ENCODE measurements at regions not wholly inside any gene's neighbourhood (a gene's known extent, or its start where the extent isn't known, plus 50 kb on each side); places are given as distances from the start of the nearest gene placed in this dataset.
"Not testable (repeated sequence)": the region's sequence is repeated elsewhere in the genome, so short reads cannot be mapped to it uniquely, and the experiment has no call there.

GRCh38 chr21:25186273-25186672, 421.0 kb downstream of the MRPL39 start:
- no peaks in the 10 kb centered on the region for H4K20me1 ChIP-seq (ENCODE audit: insufficient read depth)
- no peaks in the 10 kb centered on the region for H3K79me2 ChIP-seq (ENCODE audit: insufficient read depth, low read depth)
- TF ChIP-seq, protein P1, sequence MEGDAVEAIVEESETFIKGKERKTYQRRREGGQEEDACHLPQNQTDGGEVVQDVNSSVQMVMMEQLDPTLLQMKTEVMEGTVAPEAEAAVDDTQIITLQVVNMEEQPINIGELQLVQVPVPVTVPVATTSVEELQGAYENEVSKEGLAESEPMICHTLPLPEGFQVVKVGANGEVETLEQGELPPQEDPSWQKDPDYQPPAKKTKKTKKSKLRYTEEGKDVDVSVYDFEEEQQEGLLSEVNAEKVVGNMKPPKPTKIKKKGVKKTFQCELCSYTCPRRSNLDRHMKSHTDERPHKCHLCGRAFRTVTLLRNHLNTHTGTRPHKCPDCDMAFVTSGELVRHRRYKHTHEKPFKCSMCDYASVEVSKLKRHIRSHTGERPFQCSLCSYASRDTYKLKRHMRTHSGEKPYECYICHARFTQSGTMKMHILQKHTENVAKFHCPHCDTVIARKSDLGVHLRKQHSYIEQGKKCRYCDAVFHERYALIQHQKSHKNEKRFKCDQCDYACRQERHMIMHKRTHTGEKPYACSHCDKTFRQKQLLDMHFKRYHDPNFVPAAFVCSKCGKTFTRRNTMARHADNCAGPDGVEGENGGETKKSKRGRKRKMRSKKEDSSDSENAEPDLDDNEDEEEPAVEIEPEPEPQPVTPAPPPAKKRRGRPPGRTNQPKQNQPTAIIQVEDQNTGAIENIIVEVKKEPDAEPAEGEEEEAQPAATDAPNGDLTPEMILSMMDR (conservative IDR thresholded peaks at IDR 0.05; ENCODE audit: low read depth, low read length) = no peak
- no peaks in the 10 kb centered on the region for H3K4me1 ChIP-seq (ENCODE audit: low read depth, poor library complexity, severe bottlenecking)
- H3K27ac ChIP-seq = no peak overlapping the region
- no peaks in the 10 kb centered on the region for H3K36me3 ChIP-seq (ENCODE audit: insufficient read depth)
- no peak overlapping the region for H3K9ac ChIP-seq
- H3K27me3 ChIP-seq (ENCODE audit: insufficient read depth, low read depth) = no peaks in the 10 kb centered on the region
- no peak overlapping the region for H3K4me2 ChIP-seq
- no peak overlapping the region for H2AFZ ChIP-seq (ENCODE audit: low read depth)
- no peak overlapping the region for H3K4me3 ChIP-seq (IDR thresholded peaks at IDR 0.05; ENCODE audit: insufficient read depth, low read depth, low read length)

DNA sequence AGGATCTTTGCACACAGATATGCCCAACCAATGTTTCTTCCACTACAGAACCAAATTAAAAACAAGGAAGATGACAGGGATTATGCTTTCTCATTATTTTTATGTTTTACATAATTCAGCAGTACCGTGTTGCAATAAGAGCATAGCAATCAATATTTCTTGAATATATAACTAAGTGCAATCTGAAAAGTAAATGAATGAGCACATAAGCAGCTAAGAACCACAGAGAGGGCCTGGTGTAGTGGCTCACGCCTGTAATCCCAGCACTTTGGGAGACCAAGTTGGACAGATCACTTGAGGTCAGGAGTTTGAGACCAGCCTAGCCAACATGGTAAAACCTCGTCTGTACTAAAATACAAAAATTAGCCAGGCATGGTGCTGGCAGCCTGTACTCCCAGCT, 423.7 kb downstream of the MRPL39 start:
- H4K20me1 ChIP-seq (ENCODE audit: insufficient read depth) = no peaks in the 10 kb centered on the region
- no peak overlapping the region for H3K9ac ChIP-seq
- no peaks in the 10 kb centered on the region for H3K4me1 ChIP-seq (ENCODE audit: low read depth, poor library complexity, severe bottlenecking)
- TF ChIP-seq, protein P1 (conservative IDR thresholded peaks at IDR 0.05; ENCODE audit: low read depth, low read length) = no peak
- H2AFZ ChIP-seq (ENCODE audit: low read depth) = no peak overlapping the region
- no peak overlapping the region for H3K4me2 ChIP-seq
- no peaks in the 10 kb centered on the region for H3K36me3 ChIP-seq (ENCODE audit: insufficient read depth)
- H3K79me2 ChIP-seq (ENCODE audit: insufficient read depth, low read depth) = no peaks in the 10 kb centered on the region
- no peaks in the 10 kb centered on the region for H3K27me3 ChIP-seq (ENCODE audit: insufficient read depth, low read depth)
- H3K4me3 ChIP-seq (IDR thresholded peaks at IDR 0.05; ENCODE audit: insufficient read depth, low read depth, low read length) = no peak overlapping the region
- H3K27ac ChIP-seq = no peak overlapping the region

DNA sequence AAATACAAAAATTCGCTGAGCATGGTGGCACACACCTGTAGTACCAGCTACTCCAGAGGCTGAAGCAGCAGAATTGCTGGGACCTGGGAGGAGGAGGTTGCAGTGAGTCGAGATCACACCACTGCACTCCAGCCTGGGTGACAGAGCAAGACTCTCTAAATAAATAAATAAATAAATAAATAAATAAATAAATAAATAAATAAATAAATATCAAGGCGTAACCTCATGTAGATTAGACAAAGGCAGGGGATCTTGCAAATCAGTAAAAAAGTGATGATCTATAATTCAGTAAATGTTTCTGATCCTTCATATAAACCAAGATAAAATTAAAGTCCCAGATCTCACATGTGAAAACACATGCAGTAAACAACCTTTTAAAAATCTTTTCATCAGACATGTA, 425.6 kb downstream of the MRPL39 start:
- H3K4me2 ChIP-seq; H3K4me3 ChIP-seq (IDR thresholded peaks at IDR 0.05; ENCODE audit: insufficient read depth, low read depth, low read length); H3K4me1 ChIP-seq (ENCODE audit: low read depth, poor library complexity, severe bottlenecking); H2AFZ ChIP-seq (ENCODE audit: low read depth); H3K27me3 ChIP-seq (ENCODE audit: insufficient read depth, low read depth); H3K27ac ChIP-seq; H4K20me1 ChIP-seq (ENCODE audit: insufficient read depth); H3K9ac ChIP-seq; H3K79me2 ChIP-seq (ENCODE audit: insufficient read depth, low read depth); H3K36me3 ChIP-seq (ENCODE audit: insufficient read depth): not testable (repeated sequence)

DNA sequence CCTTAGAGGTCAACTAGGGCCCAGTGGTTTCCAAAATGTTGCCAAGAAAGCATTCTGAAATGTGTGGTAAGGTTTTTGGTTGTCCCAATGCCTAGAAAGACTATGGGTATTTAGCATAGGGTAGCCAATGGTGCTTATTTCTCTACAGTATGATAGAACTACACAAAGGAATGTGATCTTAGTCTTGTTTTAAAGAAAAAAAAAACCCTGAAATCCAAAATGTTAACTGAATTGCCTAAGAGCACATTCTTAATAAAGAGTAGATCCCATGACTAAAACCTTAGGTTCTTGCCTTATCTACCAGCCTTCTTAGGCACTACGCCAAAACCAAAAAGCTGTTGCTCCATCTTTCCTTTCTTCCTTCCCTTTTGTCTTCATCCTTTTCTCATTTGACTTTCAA, 428.2 kb downstream of the MRPL39 start:
- Histone ChIP-seq H3K4me2 (no peak overlapping the region), H2AFZ (ENCODE audit: low read depth) (no peak overlapping the region)

DNA sequence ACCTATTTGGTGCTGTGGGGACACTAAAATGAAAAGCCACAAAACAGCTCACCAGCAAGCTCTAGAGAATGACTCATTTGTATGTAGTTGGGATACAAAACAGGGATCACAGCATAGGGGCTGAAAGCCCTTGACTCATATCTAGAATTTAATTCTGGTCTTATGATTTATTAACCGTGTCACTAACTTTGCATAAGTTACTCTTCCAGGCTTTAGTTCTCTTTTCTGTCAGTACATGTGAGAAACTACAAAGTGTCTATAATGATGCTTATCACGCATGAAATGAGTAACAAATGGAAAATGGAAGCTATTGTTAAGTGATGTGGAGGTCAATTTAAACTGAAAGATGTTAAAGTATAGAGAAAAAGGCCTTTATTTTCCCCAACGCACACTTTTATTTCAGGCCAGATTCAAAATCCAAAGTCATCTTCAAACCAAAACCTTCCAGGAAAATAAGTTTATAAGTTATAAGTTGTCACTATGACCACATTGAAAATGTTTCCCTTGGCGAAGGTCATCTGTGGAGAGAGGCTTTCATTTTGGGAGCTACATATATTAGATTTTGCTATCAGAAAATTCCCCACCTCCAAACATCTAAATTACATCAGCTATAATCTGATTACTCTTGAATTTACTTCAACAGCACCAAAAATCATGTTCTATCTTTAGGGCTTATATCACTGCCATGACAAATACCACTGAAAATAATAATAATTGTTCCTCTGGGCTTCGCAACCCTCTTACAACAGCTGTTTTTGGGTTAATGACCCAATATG, 430.5 kb downstream of the MRPL39 start:
- Histone ChIP-seq H3K36me3 (ENCODE audit: insufficient read depth) (no peaks in the 10 kb centered on the region), H4K20me1 (ENCODE audit: insufficient read depth) (no peaks in the 10 kb centered on the region), H3K9ac (no peak overlapping the region), H3K27ac (no peak overlapping the region), H3K4me3 (IDR thresholded peaks at IDR 0.05; ENCODE audit: insufficient read depth, low read depth, low read length) (no peak overlapping the region), H3K79me2 (ENCODE audit: insufficient read depth, low read depth) (no peaks in the 10 kb centered on the region), H3K27me3 (ENCODE audit: insufficient read depth, low read depth) (no peaks in the 10 kb centered on the region), H3K4me2 (no peak overlapping the region), H3K4me1 (ENCODE audit: low read depth, poor library complexity, severe bottlenecking) (no peaks in the 10 kb centered on the region), H2AFZ (ENCODE audit: low read depth) (no peak overlapping the region)
- TF ChIP-seq, protein P1 (conservative IDR thresholded peaks at IDR 0.05; ENCODE audit: low read depth, low read length) = no peak

More for the DNA sequence above, 428.2 kb downstream of the MRPL39 start:
- H3K36me3 ChIP-seq (ENCODE audit: insufficient read depth) = no peaks in the 10 kb centered on the region
- TF ChIP-seq, protein P1 (conservative IDR thresholded peaks at IDR 0.05; ENCODE audit: low read depth, low read length) = no peak
- H3K79me2 ChIP-seq (ENCODE audit: insufficient read depth, low read depth) = no peaks in the 10 kb centered on the region
- no peaks in the 10 kb centered on the region for H4K20me1 ChIP-seq (ENCODE audit: insufficient read depth)
- H3K4me1 ChIP-seq (ENCODE audit: low read depth, poor library complexity, severe bottlenecking) = no peaks in the 10 kb centered on the region
- H3K9ac ChIP-seq = no peak overlapping the region
- no peak overlapping the region for H3K27ac ChIP-seq
- no peaks in the 10 kb centered on the region for H3K27me3 ChIP-seq (ENCODE audit: insufficient read depth, low read depth)
- H3K4me3 ChIP-seq (IDR thresholded peaks at IDR 0.05; ENCODE audit: insufficient read depth, low read depth, low read length) = no peak overlapping the region
